AG10803 (cell line): ENCODE measurements at regions not wholly inside any gene's neighbourhood (a gene's known extent, or its start where the extent isn't known, plus 50 kb on each side); places are given as distances from the start of the nearest gene placed in this dataset.
A peak's percentile ranks its signal among the peaks of the same experiment; 100 is the strongest.

Experiments used
- DNase-seq: peaks from one replicate; pipeline ENCODE4 v3.0.0; 2010; ENCODE audit warnings: low read depth
- H3K4me3 ChIP-seq: 2 replicates; pipeline ENCODE4 v1.5.1; 2011; ENCODE audit warnings: mild to moderate bottlenecking, low read length, control low read depth
- CTCF ChIP-seq: conservative IDR thresholded peaks from 2 replicates; pipeline ENCODE4 v1.5.1; 2011; ENCODE audit warnings: mild to moderate bottlenecking, low read length, control low read depth, inconsistent platforms

GRCh38 chr6:12555781-12556180 lies 160.8 kb upstream of the PHACTR1 start:
- H3K4me3 ChIP-seq: no peak overlapping the region
- TF ChIP-seq CTCF: no peak
- DNase-seq: no peak

- DNase-seq: no peak
- TF ChIP-seq CTCF: no peak
- H3K4me3 ChIP-seq: no peak overlapping the region
These were observed 158.8 kb upstream of the PHACTR1 start for GRCh38 chr6:12557765-12558164.

- no peak overlapping the region for H3K4me3 ChIP-seq
- TF ChIP-seq CTCF: no peak
- no peak for DNase-seq
These were observed 156.3 kb upstream of the PHACTR1 start for GRCh38 chr6:12560315-12560714.

- H3K4me3 ChIP-seq: no peak overlapping the region
- no peak for TF ChIP-seq CTCF
- no peak for DNase-seq
These were observed 149.9 kb upstream of the PHACTR1 start for GRCh38 chr6:12566618-12567123.

GRCh38 chr6:12567682-12568081 lies 148.9 kb upstream of the PHACTR1 start:
- no peak for DNase-seq
- no peak overlapping the region for H3K4me3 ChIP-seq
- TF ChIP-seq CTCF: no peak

GRCh38 chr6:12569646-12570045 lies 146.9 kb upstream of the PHACTR1 start:
- DNase-seq: no peak
- no peak for TF ChIP-seq CTCF
- no peak overlapping the region for H3K4me3 ChIP-seq

GRCh38 chr6:12570461-12571030 lies 146.0 kb upstream of the PHACTR1 start:
- peak; percentile 73 for DNase-seq
- H3K4me3 ChIP-seq: no peak overlapping the region
- no peak for TF ChIP-seq CTCF
